H1 (cell line): ENCODE measurements at regions not wholly inside any gene's neighbourhood (a gene's known extent, or its start where the extent isn't known, plus 50 kb on each side); places are given as distances from the start of the nearest gene placed in this dataset.

Source experiments
- CTCF ChIA-PET: fragments of 300-600 bp; sonication (Branson Sonifier 250); formaldehyde crosslinking; loops from one replicate; lab custom pipeline; 2021; ENCODE audit not compliant: partially characterized antibody; lab: Charles Lee
- POLR2A ChIA-PET: fragments of 300-600 bp; sonication (Branson Sonifier 250); formaldehyde crosslinking; loops from one replicate; lab custom pipeline; 2021; ENCODE audit warnings: inconsistent platforms; ENCODE audit not compliant: partially characterized antibody; lab: Charles Lee
- DNase-seq, 2 experiments: peaks; one replicate each; pipeline versions ENCODE4 v3.0.0 to v3.0.0-alpha.2; 2010 to 2022; ENCODE audit warnings: low spot score in 2 of 2, low read depth in 1 of 2, mixed read lengths in 1 of 2
- FAIRE-seq: peaks from 2 replicates; lab custom pipeline; 2011; peaks lifted over from hg19 to GRCh38; lab: Jason Lieb, UNC
- H2AFZ ChIP-seq: 2 replicates; pipeline ENCODE4 v1.8.1; 2012; ENCODE audit warnings: low read length, inconsistent platforms
- H2AK5ac ChIP-seq: 2 replicates; pipeline ENCODE4 v1.6.1; 2013; ENCODE audit warnings: low read depth, low read length
- H2BK120ac ChIP-seq: replicated peaks from 2 replicates; pipeline ENCODE3; 2013; ENCODE audit warnings: low read depth, low read length, inconsistent platforms
- H2BK12ac ChIP-seq: 2 replicates; pipeline ENCODE4 v1.6.1; 2013; ENCODE audit warnings: low read depth, low read length
- H2BK15ac ChIP-seq: 2 replicates; pipeline ENCODE4 v1.6.1; 2013; ENCODE audit warnings: low read length
- H2BK20ac ChIP-seq: 2 replicates; pipeline ENCODE4 v1.6.1; 2013; ENCODE audit warnings: low read length
- H2BK5ac ChIP-seq: 2 replicates; pipeline ENCODE4 v1.6.1; 2013; ENCODE audit warnings: low read depth, low read length
- H3K14ac ChIP-seq: 2 replicates; pipeline ENCODE4 v1.6.1; 2013; ENCODE audit warnings: inconsistent platforms; ENCODE audit not compliant: insufficient read length
- H3K18ac ChIP-seq: 2 replicates; pipeline ENCODE4 v1.6.1; 2013; ENCODE audit warnings: low read length; ENCODE audit errors: extremely low read depth
- H3K23ac ChIP-seq: 2 replicates; pipeline ENCODE4 v1.6.1; 2013; ENCODE audit warnings: inconsistent platforms; ENCODE audit not compliant: insufficient read length
- H3K23me2 ChIP-seq: 2 replicates; pipeline ENCODE4 v1.6.1; 2013; ENCODE audit warnings: low read depth, low read length
- H3K27ac ChIP-seq: 2 replicates; pipeline ENCODE4 v1.6.1; 2011; ENCODE audit warnings: low read depth, low read length, inconsistent platforms
- H3K27me3 ChIP-seq, 4 experiments: replicated peaks in 1 of 4; 1 replicate in 1 of 4; 2 replicates in 3 of 4; pipeline versions ENCODE4 v1.6.1 to v1.8.1; 2011 to 2013; ENCODE audit warnings: low read length in 3 of 4, mild to moderate bottlenecking in 3 of 4, inconsistent platforms in 2 of 4, mixed read lengths in 2 of 4, moderate library complexity in 1 of 4; ENCODE audit not compliant: control insufficient read depth in 3 of 4, insufficient read depth in 3 of 4; ENCODE audit errors: extremely low read depth in 1 of 4
- H3K36me3 ChIP-seq, 4 experiments: 2 replicates each; pipeline versions ENCODE4 v1.6.1 to v1.8.1; 2011 to 2013; ENCODE audit warnings: mild to moderate bottlenecking in 4 of 4, low read length in 3 of 4, moderate library complexity in 2 of 4, control low read depth in 1 of 4, inconsistent platforms in 1 of 4; ENCODE audit not compliant: insufficient read depth in 4 of 4, control insufficient read depth in 2 of 4
- H3K4ac ChIP-seq: replicated peaks from 2 replicates; pipeline ENCODE3; 2013; ENCODE audit warnings: low read length, low read depth, mixed read lengths, inconsistent platforms; ENCODE audit not compliant: insufficient read length
- H3K4me1 ChIP-seq, 4 experiments: replicated peaks in 1 of 4; 1 replicate in 1 of 4; 2 replicates in 3 of 4; pipeline versions ENCODE4 v1.6.1 to v1.8.1; 2011 to 2013; ENCODE audit warnings: low read length in 3 of 4, inconsistent platforms in 2 of 4, mixed read lengths in 1 of 4; ENCODE audit not compliant: insufficient read depth in 4 of 4, control insufficient read depth in 3 of 4
- H3K4me2 ChIP-seq, 2 experiments: 2 replicates each; pipeline versions ENCODE4 v1.6.1 to v1.8.1; 2011 to 2013; ENCODE audit warnings: low read depth in 2 of 2, low read length in 2 of 2, control low read depth in 1 of 2, inconsistent platforms in 1 of 2, mild to moderate bottlenecking in 1 of 2; ENCODE audit not compliant: insufficient read depth in 1 of 2
- H3K4me3 ChIP-seq, 4 experiments: fragments of 200-600, 300-600 bp in 1 of 4; sonication (generic), shearing (Covaris generic), sonication (Bioruptor Twin) in 1 of 4; 2 replicates each; pipeline versions ENCODE4 v1.5.1 to v1.8.1; 2011 to 2016; ENCODE audit warnings: low read length in 4 of 4, low read depth in 3 of 4, control low read depth in 2 of 4, inconsistent platforms in 2 of 4, mild to moderate bottlenecking in 2 of 4, mixed read lengths in 1 of 4, moderate library complexity in 1 of 4; ENCODE audit not compliant: insufficient read depth in 2 of 4; ENCODE audit errors: extremely low read depth in 1 of 4
- H3K56ac ChIP-seq: replicated peaks from 2 replicates; pipeline ENCODE3; 2013; ENCODE audit warnings: low read depth, mild to moderate bottlenecking, mixed read lengths, low read length, inconsistent platforms; ENCODE audit not compliant: insufficient read length
- H3K79me1 ChIP-seq: 2 replicates; pipeline ENCODE4 v1.6.1; 2013; ENCODE audit warnings: low read depth, low read length, control low read depth
- H3K79me2 ChIP-seq, 2 experiments: 2 replicates each; pipeline versions ENCODE4 v1.6.1 to v1.8.1; 2012 to 2013; ENCODE audit warnings: low read length in 2 of 2, mild to moderate bottlenecking in 2 of 2, inconsistent platforms in 1 of 2; ENCODE audit not compliant: insufficient read depth in 2 of 2, control insufficient read depth in 1 of 2
- H3K9ac ChIP-seq, 4 experiments: replicated peaks in 1 of 4; 1 replicate in 1 of 4; 2 replicates in 3 of 4; pipeline versions ENCODE4 v1.6.1 to v1.8.1; 2011 to 2013; ENCODE audit warnings: low read depth in 3 of 4, low read length in 3 of 4, control low read depth in 2 of 4, mild to moderate bottlenecking in 2 of 4, moderate library complexity in 2 of 4, inconsistent platforms in 1 of 4; ENCODE audit errors: extremely low read depth in 1 of 4
- H3K9me3 ChIP-seq, 2 experiments: 2 replicates each; pipeline versions ENCODE4 v1.6.1 to v1.8.1; 2012 to 2013; ENCODE audit warnings: mild to moderate bottlenecking in 2 of 2, moderate library complexity in 2 of 2, control low read depth in 1 of 2, inconsistent platforms in 1 of 2, low read depth in 1 of 2, low read length in 1 of 2, mixed read lengths in 1 of 2; ENCODE audit not compliant: insufficient read depth in 2 of 2
- H4K20me1 ChIP-seq, 2 experiments: replicated peaks in 1 of 2; 2 replicates each; pipeline versions ENCODE3 to v1.8.1; 2011 to 2013; ENCODE audit warnings: inconsistent platforms in 2 of 2, low read length in 2 of 2, mild to moderate bottlenecking in 1 of 2; ENCODE audit not compliant: insufficient read depth in 2 of 2, control insufficient read depth in 1 of 2
- H4K5ac ChIP-seq: 2 replicates; pipeline ENCODE4 v1.6.1; 2013; ENCODE audit warnings: low read length, low read depth, mixed read lengths, inconsistent platforms; ENCODE audit not compliant: insufficient read length
- H4K8ac ChIP-seq: 2 replicates; pipeline ENCODE4 v1.8.0; 2013; ENCODE audit warnings: mild to moderate bottlenecking, moderate library complexity, low read length, inconsistent platforms; ENCODE audit not compliant: insufficient read depth; ENCODE audit errors: extremely low read depth
- H4K91ac ChIP-seq: replicated peaks from 2 replicates; pipeline ENCODE3; 2013; ENCODE audit warnings: low read length, mixed read lengths, inconsistent platforms; ENCODE audit not compliant: insufficient read length
- ASH2L ChIP-seq: fragments of 200-600, 300-600 bp; sonication (generic); IDR thresholded peaks from one replicate; pipeline ENCODE4 v1.7.1; 2017; ENCODE audit warnings: low read length
- CHD2 ChIP-seq: IDR thresholded peaks from 2 replicates; pipeline ENCODE4 v1.6.1; 2012; ENCODE audit warnings: low read length, improper control_type of control experiment
- EP300 ChIP-seq, 2 experiments: IDR thresholded peaks; 1 replicate in 1 of 2; 2 replicates in 1 of 2; pipeline ENCODE4 v1.6.1; 2011 to 2012; ENCODE audit warnings: low read depth in 2 of 2, low read length in 2 of 2, mild to moderate bottlenecking in 2 of 2, borderline replicate concordance in 1 of 2, inconsistent platforms in 1 of 2, moderate library complexity in 1 of 2
- GABPA ChIP-seq: IDR thresholded peaks from 2 replicates; pipeline ENCODE4 v1.6.1; 2011; ENCODE audit warnings: mild to moderate bottlenecking, low read length, moderate library complexity, borderline replicate concordance; ENCODE audit not compliant: insufficient read depth
- KDM4A ChIP-seq: IDR thresholded peaks from one replicate; pipeline ENCODE4 v1.7.1; 2012; ENCODE audit warnings: low read depth, mild to moderate bottlenecking, moderate library complexity, low read length, inconsistent platforms; ENCODE audit not compliant: severe bottlenecking
- TBP ChIP-seq: IDR thresholded peaks from 2 replicates; pipeline ENCODE4 v1.6.1; 2011; ENCODE audit warnings: low read depth, low read length, improper control_type of control experiment
- YY1 ChIP-seq: IDR thresholded peaks from 2 replicates; pipeline ENCODE4 v1.6.1; 2011; ENCODE audit warnings: low read depth, mild to moderate bottlenecking, low read length

DNA sequence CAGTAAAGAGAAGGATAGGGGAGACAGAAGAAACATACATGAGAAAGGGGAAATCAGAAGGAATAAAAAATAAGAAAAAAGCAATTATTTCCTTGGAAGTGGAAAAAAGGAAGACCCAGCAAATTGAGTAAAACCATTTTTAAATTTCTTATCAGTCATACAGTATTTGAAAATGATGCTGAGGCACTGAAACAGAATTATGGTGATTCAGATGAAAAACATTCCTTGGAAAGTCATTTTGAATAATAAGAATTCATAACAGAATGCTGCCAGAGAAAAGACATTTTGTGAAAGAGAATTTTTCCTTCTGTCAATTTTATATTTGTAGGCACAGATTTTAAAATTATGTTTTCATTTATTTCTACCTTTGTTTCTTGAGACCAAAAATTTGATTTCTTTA lies 895.5 kb upstream of the EPHA5 start:
- no peaks in the 10 kb centered on the region for H3K36me3 ChIP-seq
- H3K4me2 ChIP-seq: no peak overlapping the region
- H3K79me1 ChIP-seq: no peaks in the 10 kb centered on the region
- no peak overlapping the region for H4K91ac ChIP-seq
- H2BK15ac ChIP-seq: no peak overlapping the region
- FAIRE-seq (no peak), DNase-seq (no peak)
- H4K20me1 ChIP-seq: no peaks in the 10 kb centered on the region
- no peak overlapping the region for H3K56ac ChIP-seq
- H2AK5ac ChIP-seq: no peak overlapping the region
- no peak overlapping the region for H3K9ac ChIP-seq
- H2BK5ac ChIP-seq: no peak overlapping the region
- no peak overlapping the region for H2BK120ac ChIP-seq
- ChIA-PET CTCF (interaction anchor here (0.9 kb wide), 1 partner anchor 9 kb away, joined by 4 read pairs; no protein-coding TSS in a partner anchor), POLR2A (no interaction called here)
- no peak overlapping the region for H3K27ac ChIP-seq
- H3K18ac ChIP-seq: no peak overlapping the region
- H2BK20ac ChIP-seq: no peak overlapping the region
- no peaks in the 10 kb centered on the region for H3K79me2 ChIP-seq
- H4K8ac ChIP-seq: no peak overlapping the region
- no peaks in the 10 kb centered on the region for H3K4me1 ChIP-seq
- H4K5ac ChIP-seq: no peak overlapping the region
- H3K14ac ChIP-seq: no peak overlapping the region
- no peaks in the 10 kb centered on the region for H3K23me2 ChIP-seq
- no peak overlapping the region for H3K4me3 ChIP-seq
- H3K9me3 ChIP-seq: peaks cover 0 to 3% of the 10 kb centered on the region in 2 experiments; a peak in 1 of 4 replicates
- TF ChIP-seq TBP (no peak), ASH2L (no peak), YY1 (no peak), KDM4A (no peak), EP300 (IDR thresholded peaks at IDR 0.05; ENCODE audit: borderline replicate concordance in 1 of 2, low read depth in 2 of 2, low read length in 2 of 2) (no peak), CHD2 (no peak), GABPA (no peak)
- no peak overlapping the region for H2BK12ac ChIP-seq
- no peaks in the 10 kb centered on the region for H3K27me3 ChIP-seq
- H3K23ac ChIP-seq: no peak overlapping the region
- no peak overlapping the region for H2AFZ ChIP-seq
- H3K4ac ChIP-seq: no peak overlapping the region
